ENCODE measurements at regions not wholly inside any gene's neighbourhood (a gene's known extent, or its start where the extent isn't known, plus 50 kb on each side); places are given as distances from the start of the nearest gene placed in this dataset.

- H3K4me3 ChIP-seq, result no peak overlapping the region
- no peaks in the 10 kb centered on the region for H3K9me3 ChIP-seq
- no peaks in the 10 kb centered on the region for H3K4me1 ChIP-seq
- no peaks in the 10 kb centered on the region for H3K36me3 ChIP-seq
- H3K27ac ChIP-seq, result no peak overlapping the region
- DNase-seq, result no peak
- intact Hi-C loops (cut with DNase I), result no loop called here
- no peaks in the 10 kb centered on the region for H3K27me3 ChIP-seq
- peak in 2 of 4 donors; percentile 19 to 40 for ATAC-seq
- WGBS (ENCODE audit: insufficient coverage, low coverage, low lambda C conversion rate, missing lambda C conversion rate), result 37% methylated on average over 3 of the region's 3 CpGs
- TF ChIP-seq, protein P1, sequence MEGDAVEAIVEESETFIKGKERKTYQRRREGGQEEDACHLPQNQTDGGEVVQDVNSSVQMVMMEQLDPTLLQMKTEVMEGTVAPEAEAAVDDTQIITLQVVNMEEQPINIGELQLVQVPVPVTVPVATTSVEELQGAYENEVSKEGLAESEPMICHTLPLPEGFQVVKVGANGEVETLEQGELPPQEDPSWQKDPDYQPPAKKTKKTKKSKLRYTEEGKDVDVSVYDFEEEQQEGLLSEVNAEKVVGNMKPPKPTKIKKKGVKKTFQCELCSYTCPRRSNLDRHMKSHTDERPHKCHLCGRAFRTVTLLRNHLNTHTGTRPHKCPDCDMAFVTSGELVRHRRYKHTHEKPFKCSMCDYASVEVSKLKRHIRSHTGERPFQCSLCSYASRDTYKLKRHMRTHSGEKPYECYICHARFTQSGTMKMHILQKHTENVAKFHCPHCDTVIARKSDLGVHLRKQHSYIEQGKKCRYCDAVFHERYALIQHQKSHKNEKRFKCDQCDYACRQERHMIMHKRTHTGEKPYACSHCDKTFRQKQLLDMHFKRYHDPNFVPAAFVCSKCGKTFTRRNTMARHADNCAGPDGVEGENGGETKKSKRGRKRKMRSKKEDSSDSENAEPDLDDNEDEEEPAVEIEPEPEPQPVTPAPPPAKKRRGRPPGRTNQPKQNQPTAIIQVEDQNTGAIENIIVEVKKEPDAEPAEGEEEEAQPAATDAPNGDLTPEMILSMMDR (IDR thresholded peaks at IDR 0.05), result no peak
- no peak for TF ChIP-seq POLR2A (IDR thresholded peaks at IDR 0.05)
These were observed 130.1 kb downstream of the OTUD1 start for GRCh38 chr10:23568996-23569395.

GRCh38 chr10:23571884-23572283 lies 133.0 kb downstream of the OTUD1 start:
- Histone ChIP-seq H3K4me1 (no peaks in the 10 kb centered on the region), H3K27ac (no peak overlapping the region), H3K27me3 (no peaks in the 10 kb centered on the region), H3K9me3 (no peaks in the 10 kb centered on the region), H3K4me3 (no peak overlapping the region), H3K36me3 (no peaks in the 10 kb centered on the region)
- TF ChIP-seq, protein P1 (IDR thresholded peaks at IDR 0.05), result no peak
- no peak for TF ChIP-seq POLR2A (IDR thresholded peaks at IDR 0.05)
- no peak for DNase-seq
- ATAC-seq, result no peak
- intact Hi-C loops (cut with DNase I), result no loop called here

- 56% methylated on average over 2 of the region's 2 CpGs for WGBS (ENCODE audit: insufficient coverage, low coverage, low lambda C conversion rate, missing lambda C conversion rate)
- Histone ChIP-seq H3K27ac (no peak overlapping the region), H3K4me1 (no peaks in the 10 kb centered on the region), H3K4me3 (no peak overlapping the region), H3K9me3 (no peaks in the 10 kb centered on the region), H3K36me3 (no peaks in the 10 kb centered on the region), H3K27me3 (no peaks in the 10 kb centered on the region)
- intact Hi-C loops (cut with DNase I), result no loop called here
- ATAC-seq (no peak), DNase-seq (no peak)
- TF ChIP-seq, protein P1 (IDR thresholded peaks at IDR 0.05), result no peak
- TF ChIP-seq POLR2A (IDR thresholded peaks at IDR 0.05), result no peak
These were observed 143.1 kb downstream of the OTUD1 start for GRCh38 chr10:23581906-23582450.

- TF ChIP-seq, protein P1 (IDR thresholded peaks at IDR 0.05), result no peak
- TF ChIP-seq POLR2A (IDR thresholded peaks at IDR 0.05), result no peak
- Histone ChIP-seq H3K4me1 (no peaks in the 10 kb centered on the region), H3K36me3 (no peaks in the 10 kb centered on the region), H3K27ac (no peak overlapping the region), H3K27me3 (no peaks in the 10 kb centered on the region), H3K4me3 (no peak overlapping the region), H3K9me3 (no peaks in the 10 kb centered on the region)
- DNase-seq, result no peak
- 49% methylated on average over 2 of the region's 2 CpGs for WGBS (ENCODE audit: insufficient coverage, low coverage, low lambda C conversion rate, missing lambda C conversion rate)
- intact Hi-C loops (cut with DNase I), result no loop called here
- ATAC-seq, result no peak
These were observed 145.5 kb downstream of the OTUD1 start for GRCh38 chr10:23584396-23584795.

GRCh38 chr10:23585186-23585585 lies 146.3 kb downstream of the OTUD1 start:
- H3K27me3 ChIP-seq, result no peaks in the 10 kb centered on the region
- no peaks in the 10 kb centered on the region for H3K36me3 ChIP-seq
- H3K4me1 ChIP-seq, result no peaks in the 10 kb centered on the region
- no peak overlapping the region for H3K27ac ChIP-seq
- intact Hi-C loops (cut with DNase I), result no loop called here
- 63% methylated on average over 1 of the region's 1 CpG for WGBS (ENCODE audit: insufficient coverage, low coverage, low lambda C conversion rate, missing lambda C conversion rate)
- H3K4me3 ChIP-seq, result no peak overlapping the region
- no peak for DNase-seq
- TF ChIP-seq POLR2A (IDR thresholded peaks at IDR 0.05), result no peak
- TF ChIP-seq, protein P1 (IDR thresholded peaks at IDR 0.05), result no peak
- no peaks in the 10 kb centered on the region for H3K9me3 ChIP-seq
- ATAC-seq, result no peak
